ENCODE measurements at regions not wholly inside any gene's neighbourhood (a gene's known extent, or its start where the extent isn't known, plus 50 kb on each side); places are given as distances from the start of the nearest gene placed in this dataset.

- DNase-seq (ENCODE audit: low read depth in 3 of 3, low spot score in 1 of 3), result no peak
Measured at GRCh38 chr20:50298554-50299324, 108.1 kb downstream of the CEBPB start.

DNA sequence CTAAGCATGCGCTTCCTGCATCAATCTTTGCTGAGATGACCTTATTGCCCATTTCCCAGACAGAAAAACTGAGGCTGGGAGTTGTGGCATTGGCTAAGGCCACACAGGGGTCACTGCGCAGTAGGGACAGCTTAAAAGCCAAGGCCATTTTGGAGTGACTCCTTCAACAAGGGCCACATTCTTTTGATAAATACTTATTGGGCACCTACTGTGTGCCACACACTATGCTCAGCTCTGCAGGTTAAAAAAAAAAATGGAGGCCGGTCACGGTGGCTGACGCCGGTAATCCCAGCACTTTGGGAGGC is 108.6 kb downstream of the CEBPB start:
- no peak for DNase-seq (ENCODE audit: low read depth in 3 of 3, low spot score in 1 of 3)

GRCh38 chr20:50301165-50301564 is 110.5 kb downstream of the CEBPB start:
- no peak for DNase-seq (ENCODE audit: low read depth in 3 of 3, low spot score in 1 of 3)

DNA sequence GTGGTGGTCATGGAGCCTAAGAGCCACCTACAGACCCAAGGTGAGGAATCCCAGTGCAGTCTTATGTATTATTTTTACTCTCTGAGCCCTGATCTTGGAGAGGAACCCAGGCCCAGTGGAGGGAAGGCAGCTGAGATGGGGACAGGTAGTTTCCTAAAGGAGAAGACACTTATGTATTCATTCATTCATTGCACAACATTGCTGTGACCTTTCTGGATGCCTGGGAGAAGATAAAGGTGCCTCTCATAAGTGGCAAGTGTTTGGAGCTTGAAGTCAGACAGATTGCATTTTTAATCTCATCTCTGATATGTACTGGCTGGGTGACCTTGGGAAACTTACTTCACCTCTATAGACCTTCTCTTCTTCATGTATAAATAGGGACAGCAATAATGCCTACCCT is 111.1 kb downstream of the CEBPB start:
- DNase-seq (ENCODE audit: low read depth in 3 of 3, low spot score in 1 of 3), result no peak

GRCh38 chr20:50302341-50303057 is 111.9 kb downstream of the CEBPB start:
- DNase-seq (ENCODE audit: low read depth in 3 of 3, low spot score in 1 of 3), result no peak

DNA sequence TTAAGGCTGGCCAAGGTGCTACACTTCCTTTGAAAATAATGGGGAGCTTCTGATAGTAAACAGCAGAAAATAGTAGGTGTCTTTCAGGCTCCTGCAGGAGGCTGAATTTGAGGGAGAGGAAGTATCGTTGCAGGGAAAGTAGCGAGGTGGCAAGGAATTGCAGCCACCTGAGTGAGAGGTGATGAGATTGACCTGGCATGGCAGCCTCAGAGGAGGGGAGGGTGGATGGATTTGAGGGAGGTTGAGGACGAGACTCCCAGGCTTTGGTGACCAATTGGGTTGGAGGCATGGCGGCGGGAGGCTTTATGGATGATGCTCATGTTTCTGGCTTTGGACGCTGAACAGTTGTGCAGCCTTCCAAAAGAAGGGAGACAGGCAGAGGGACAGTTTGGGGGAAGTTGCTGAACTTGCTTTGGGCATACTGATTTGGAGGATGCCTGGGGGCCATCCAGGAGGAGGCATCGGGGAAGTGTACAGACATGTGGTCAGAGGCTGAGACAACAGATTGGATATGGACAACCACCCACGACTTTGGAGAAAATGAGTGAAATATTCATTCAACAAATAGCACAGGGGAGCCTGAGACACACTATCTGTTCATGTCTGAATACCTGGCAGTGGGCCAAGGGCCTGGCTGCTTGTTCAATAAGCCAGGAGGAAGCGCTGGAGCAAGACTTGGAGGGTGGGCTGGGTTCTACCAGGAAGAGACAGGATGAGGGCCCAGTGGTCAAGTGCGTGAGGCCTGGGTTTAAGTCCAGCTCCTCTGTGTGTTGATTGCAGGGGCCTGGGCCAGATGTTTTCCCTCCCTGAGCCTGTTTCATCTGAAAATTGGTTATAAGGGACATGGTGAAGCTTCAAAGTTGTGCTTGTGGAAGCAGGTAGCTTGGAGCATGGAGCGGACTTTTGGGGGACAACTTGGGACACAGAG is 113.2 kb downstream of the CEBPB start:
- DNase-seq (ENCODE audit: low read depth in 3 of 3, low spot score in 1 of 3), result no peak

DNA sequence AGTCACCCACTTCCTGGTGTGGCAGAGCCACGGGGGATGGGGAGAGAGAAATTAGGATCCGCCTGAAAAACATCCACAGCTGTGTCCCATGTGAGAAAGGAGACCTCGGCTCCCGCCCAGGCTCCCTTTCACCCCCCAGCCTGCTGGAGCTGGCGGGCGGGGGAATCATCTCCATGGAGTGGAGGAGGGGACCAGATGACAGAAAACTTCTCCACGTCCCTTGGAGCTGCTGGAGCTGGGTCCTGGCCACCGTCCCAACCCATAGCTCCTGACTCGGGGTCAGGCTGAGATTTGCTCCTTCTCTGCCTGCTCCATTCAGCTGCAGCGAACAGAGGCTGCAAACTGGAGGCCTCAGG is 113.8 kb downstream of the CEBPB start:
- DNase-seq (ENCODE audit: low read depth in 3 of 3, low spot score in 1 of 3), result no peak

GRCh38 chr20:50304923-50305635 is 114.4 kb downstream of the CEBPB start:
- DNase-seq (ENCODE audit: low read depth in 3 of 3, low spot score in 1 of 3), result no peak

DNA sequence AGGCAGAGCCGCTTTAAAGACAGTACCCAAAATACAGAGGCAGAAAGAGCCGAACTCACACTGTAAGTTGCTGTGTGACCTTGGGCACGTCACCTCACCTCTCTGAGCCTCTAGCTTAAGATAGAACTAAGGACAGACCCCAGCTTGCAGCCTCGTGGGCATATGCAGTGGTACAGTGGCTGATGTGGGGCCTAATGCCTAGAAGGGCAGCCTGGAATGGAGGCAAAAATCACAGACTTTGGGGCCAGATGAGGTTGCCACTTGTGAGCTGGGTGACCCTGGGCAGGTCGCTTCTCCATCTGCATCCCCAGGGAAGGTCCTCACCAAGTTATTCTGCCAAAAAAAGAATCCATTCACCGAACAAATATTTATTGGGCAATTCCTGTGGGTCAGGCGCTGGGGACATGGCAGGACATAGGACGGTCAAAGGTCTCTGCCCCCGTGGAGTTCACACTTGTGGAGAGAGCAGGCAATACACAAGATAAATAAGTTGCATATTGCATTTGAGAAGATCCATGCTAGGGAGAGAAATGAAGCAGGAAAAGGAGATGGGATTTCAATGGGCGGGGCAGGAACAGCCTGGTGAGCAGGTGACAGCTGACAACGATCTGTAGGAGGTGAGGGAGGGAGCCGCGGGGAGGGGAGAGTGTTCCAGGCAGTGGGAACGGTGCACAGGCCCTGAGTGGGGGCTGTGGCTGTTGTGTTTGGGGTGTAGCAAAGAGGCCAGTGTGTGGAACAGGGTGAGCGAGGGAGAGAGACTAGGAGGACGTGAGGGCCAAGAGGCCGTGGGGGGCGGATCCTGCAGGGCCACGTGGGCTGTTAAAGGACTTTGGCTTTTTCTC is 115.2 kb downstream of the CEBPB start:
- DNase-seq (ENCODE audit: low read depth in 3 of 3, low spot score in 1 of 3), result no peak

DNA sequence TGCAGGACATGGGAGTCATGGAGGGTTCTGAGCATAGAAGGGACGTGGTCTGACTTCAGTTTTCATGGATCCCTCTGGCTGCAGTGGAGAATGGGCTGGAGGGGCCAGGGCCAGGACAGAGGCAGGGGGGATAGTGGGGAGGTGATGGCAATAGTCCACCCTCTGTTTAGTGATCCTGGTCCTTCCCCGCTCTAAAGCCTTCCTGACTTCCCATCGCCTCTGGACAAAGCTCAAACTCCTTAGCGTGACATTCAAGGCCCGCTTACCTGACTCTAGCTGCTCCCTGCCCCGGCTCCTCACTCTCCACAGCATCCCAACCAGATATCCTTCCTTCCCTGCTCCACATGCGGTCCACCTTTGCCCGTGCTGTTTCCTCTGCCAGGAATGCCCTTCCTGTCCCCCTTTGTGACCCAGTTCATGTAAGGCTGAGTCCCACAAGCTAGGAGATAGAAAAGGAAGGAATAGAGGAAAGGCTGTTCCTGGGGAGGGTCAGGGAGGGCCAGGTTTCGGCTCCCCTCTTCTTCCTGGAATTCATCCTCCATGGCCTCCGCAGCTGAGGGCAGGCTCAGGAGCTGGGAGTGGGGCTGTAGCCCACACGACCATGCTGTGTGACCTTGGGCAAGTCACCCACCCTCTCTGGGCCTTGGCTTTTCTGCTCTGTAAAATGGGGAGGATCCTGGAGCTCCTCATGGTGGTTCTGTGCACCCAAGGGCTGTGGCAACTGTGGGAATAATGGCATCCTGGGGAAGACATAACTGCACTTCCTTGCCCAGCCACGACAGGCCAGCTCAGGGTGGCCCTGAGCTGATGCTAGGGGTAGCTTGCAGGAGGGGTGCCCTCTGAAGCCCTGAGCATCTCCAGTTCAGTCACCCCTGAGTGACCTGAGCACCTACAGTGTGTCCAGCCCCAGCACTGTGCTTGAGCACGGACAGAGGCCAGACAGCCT is 116.1 kb downstream of the CEBPB start:
- no peak for DNase-seq (ENCODE audit: low read depth in 3 of 3, low spot score in 1 of 3)

GRCh38 chr20:50308166-50308512 is 117.5 kb downstream of the CEBPB start:
- no peak for DNase-seq (ENCODE audit: low read depth in 3 of 3, low spot score in 1 of 3)

DNA sequence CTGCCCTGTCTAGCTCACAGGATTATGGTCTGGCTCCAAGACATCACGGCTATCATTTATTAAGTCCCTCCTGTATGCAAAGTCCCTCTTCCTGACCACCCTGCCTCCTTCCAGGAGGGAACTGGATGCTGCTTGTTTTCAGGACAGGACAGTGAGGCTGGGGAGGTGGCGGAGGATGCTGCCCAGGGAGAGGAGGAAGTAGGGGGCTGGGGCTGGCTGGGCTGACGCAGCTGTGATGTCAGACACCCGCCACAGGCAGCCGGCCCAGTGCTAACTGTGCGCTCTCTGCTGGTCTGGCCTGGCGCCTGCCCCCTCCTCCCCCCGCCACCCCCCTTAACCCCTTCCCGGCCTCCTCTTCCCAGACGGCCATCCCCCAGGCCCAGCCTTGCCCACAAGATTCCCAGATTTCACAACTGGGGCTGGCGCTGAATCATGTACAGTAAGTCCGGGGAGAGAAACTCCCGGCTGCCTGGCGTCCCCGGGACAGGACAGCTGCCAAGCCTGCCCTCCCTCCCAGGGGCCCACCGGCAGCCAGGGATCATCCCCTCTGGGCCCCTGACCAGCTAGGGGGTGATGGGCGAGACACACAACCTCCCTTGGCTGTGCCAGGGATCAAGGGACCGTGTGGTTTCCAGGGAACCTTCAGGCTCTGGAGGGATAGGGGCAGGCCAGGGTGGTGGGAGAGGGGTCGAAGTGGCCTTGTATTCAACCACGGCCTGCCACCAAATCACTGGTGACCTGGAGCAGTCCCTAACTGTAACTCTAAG is 118.1 kb downstream of the CEBPB start:
- DNase-seq (ENCODE audit: low read depth in 3 of 3, low spot score in 1 of 3), result no peak

DNA sequence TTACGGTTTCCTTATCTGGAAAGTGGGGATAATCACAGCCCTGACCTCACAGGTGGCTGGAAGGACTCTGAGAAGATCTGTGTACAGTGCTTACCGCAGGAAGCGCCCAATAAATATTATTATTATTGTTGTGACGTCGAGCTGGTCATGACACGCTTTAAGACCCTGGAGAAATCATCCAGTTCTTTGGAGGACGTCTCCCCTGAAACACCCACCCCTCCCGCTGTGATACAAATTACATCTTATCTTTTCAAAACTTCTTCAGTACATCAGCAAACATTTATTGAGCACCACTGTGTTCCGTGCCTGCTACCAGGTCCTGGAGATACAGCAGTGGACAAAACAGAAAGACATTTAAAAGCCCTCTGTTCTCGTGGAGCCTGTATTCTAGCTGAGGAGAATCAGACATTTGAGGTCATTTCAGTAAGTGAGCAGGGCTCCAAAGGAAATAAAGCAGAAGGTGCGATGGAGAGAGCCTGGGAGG is 118.7 kb downstream of the CEBPB start:
- DNase-seq (ENCODE audit: low read depth in 3 of 3, low spot score in 1 of 3), result no peak

GRCh38 chr20:50309764-50310672 is 119.4 kb downstream of the CEBPB start:
- DNase-seq (ENCODE audit: low read depth in 3 of 3, low spot score in 1 of 3), result no peak

DNA sequence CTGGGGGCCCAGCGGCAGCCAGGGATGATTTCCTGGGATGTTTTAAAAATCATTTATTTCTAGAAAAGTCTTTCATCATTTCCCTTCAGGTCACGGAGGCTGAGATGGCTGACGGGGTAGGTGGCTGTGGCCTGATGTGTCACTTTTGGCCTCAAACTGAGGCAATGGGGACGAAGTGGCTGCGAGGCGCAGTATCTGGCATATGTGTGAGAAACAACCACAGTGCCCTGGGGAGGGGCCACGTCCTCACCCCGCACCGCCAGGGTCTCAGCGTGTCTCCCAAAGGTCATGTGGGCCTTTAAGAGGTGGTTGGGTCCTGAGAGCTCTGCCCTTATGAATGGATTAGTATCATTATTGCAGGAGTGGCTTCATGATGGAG is 120.0 kb downstream of the CEBPB start:
- DNase-seq (ENCODE audit: low read depth in 3 of 3, low spot score in 1 of 3), result no peak

DNA sequence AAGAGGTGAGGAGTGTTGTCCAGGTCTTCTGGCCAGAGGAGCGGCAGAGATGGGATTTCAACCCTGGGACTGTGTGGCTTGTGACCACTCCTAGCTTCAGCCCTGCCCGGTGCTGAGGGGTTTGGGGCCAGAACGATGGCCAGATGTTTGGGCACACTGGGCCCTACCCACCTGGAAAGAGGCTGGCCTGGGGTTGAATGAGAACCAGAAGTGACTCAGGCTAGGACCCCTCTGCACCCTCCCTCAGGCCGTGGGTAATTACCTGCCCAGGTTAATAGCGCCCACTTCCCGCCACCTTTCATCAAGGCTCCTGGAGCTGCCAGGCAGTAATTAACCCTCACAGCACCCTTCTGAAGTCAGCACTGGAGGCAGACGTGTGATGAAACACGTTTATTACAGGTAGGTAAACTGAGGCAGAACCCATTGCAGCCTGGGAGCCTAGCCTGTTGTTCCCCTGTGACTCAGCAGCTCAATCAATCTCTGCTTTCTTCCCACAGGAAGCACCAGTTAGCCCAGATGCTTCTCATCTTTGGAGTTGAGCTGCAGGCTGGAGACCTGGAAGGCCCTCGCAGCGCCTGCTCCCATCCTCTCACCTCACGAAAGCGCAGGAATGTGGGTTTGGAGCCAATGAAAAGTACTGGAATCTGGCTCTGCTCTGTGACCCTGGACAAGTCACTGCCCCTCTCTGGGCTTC is 120.8 kb downstream of the CEBPB start:
- DNase-seq (ENCODE audit: low read depth in 3 of 3, low spot score in 1 of 3), result no peak
